ENCODE measurements at regions not wholly inside any gene's neighbourhood (a gene's known extent, or its start where the extent isn't known, plus 50 kb on each side); places are given as distances from the start of the nearest gene placed in this dataset.
"Not testable (repeated sequence)": the region's sequence is repeated elsewhere in the genome, so short reads cannot be mapped to it uniquely, and the experiment has no call there.

DNA sequence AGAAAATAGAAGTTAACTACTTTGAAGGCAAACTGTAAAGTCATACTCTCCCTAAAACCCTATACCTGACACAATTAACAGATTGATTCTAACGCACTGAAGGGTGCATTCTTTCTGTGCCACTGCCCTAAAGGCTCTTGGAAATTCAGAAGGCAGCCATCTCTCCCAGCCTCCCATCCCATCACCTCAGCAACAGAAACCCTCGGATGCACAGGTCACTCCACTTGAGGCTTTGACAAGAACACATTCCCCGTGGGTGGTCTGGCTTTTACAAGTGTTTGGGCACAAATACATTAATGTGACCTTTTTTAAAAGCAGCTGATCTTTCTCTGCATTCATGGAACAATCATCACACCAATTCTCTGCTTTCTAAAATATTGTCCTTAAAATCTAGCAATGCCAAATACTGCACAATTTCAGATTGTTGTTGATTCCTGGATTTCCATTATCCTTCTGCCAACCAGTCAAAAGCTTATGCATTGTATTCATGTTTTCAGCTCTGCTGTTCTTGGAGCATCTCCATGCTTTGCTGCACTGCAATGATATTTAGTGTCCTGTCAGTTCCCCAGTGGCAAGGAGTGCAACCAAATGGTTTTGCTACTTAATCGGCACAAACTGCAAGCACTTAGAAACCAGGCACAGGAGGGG, 175.6 kb downstream of the TMEM161B start:
- no peak for FAIRE-seq
- DNase-seq (ENCODE audit: low spot score) = no peak

DNA sequence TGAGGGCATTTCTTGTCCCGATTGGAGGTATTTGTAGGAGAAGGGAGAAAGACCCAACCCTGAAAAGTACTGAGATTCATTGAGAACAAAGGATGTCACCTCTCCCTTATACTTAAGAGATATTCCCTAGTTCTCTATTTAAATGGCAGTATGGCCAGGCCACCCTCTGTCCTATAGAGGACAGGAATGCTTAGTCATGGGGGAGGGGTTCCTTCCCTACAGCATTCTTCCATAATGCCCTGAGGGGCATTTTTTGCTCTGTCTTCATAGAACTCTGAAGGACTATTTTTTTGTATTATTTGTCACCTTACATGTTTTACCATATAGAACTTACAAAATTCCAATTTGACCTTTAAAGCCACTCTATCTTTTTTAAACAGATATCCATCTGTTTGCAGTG, 176.3 kb downstream of the TMEM161B start:
- no peak for DNase-seq (ENCODE audit: low spot score)
- no peak for FAIRE-seq

DNA sequence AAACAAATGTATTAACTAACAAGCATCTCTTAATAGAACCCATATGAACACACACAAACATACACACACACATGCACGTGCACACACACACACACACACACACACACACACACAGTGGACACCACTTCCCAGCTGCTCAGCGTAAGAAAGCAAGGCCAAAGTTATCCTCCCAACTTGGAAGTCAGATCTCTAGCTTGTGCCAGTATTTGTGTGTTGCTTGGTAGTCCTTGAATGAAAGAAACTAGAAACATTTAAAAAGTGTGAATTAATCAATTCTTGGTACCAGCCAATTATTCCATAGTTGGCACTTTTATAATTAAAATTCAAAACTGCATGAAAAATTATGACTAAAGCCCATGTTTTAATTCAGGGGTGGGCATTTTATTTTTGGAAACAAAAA, 178.1 kb downstream of the TMEM161B start:
- no peak for DNase-seq (ENCODE audit: low spot score)
- FAIRE-seq = no peak

DNA sequence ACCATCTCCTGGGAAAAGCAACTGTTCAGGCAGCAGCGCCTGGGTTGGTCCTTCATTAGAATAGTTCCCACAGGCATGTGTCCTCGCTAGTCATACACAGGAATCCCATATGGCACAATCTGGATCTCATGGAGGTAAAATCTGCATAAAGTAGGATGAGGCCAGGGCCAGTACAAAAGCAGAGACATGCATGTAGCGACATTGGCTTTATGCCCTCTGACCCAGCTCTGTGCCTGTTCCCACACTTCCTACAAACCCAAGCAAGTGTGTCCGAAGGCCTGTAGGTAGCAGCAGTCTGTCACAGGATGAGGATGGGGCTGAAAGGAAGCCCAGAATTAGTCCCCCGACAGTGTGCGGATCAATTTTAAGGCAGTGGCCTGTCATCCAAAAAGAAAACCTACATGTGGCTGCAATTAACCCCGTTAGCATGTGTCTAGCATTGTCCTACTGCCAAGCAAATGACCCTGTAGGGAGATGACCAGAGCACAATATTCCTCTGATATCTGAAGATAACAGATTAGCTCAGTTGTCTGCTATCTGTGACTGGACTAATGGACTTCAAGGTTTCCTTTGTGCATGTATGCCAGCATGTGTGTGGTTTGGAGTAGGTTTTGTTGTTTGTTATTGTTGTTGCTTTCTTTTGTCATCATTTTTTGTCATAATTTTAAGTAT, 178.8 kb downstream of the TMEM161B start:
- FAIRE-seq = no peak
- DNase-seq (ENCODE audit: low spot score) = no peak

DNA sequence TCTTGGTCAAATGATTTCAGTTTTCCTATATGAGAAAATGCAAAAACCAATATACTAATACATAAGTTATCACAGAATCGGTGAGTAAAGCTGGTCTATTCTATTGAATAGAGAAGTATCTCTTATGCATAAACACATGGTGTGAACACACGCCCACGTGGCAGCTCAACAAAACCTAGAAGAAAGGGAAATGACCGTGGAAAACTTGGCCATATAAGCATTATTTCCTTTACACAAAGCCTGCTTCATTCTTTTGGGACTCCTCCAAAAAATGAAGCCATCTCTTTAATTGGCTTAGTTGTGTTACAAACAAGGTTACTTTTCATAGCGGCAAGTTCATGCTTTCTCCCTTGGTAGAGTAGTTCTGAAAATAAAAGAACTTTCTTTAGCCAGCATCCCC, 183.2 kb downstream of the TMEM161B start:
- no peak for FAIRE-seq

DNA sequence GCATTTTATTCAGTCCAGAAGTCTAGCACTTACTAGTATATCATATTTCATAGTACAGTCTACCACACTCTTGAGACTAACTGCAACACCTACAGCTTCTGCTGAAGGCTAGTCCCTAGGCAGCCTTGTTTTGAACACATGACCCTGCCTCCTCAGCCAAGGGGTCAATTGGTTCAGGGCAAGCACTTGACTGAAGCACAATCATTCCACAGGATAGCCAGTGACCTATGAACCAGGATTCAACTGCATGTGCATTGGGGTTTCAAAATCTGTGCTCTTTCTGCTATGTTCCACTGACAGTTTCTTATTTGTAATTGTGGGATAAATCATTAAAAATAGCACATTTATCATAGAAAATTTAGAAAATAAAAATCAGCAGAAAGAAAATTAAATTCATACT, 186.8 kb downstream of the TMEM161B start:
- DNase-seq (ENCODE audit: low spot score) (no peak), FAIRE-seq (no peak)

More for the DNA sequence above, 183.2 kb downstream of the TMEM161B start:
- no peak for DNase-seq (ENCODE audit: low spot score)

DNA sequence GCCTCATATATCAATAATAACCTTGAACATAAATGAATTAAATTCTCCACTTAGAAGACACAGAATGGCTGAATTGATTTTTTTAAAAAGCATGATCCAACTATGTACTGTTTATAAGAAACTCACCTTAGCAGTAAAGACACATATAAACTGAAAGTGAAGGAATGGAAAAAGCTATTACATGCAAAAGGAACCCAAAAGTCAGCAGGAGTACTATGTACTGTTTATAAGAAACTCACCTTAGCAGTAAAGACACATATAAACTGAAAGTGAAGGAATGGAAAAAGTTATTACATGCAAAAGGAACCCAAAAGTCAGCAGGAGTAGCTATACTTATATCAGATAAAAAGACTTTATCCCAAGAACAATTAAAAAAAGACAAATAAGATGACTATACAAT, 204.8 kb downstream of the TMEM161B start:
- DNase-seq (ENCODE audit: low spot score) = no peak
- no peak for FAIRE-seq

DNA sequence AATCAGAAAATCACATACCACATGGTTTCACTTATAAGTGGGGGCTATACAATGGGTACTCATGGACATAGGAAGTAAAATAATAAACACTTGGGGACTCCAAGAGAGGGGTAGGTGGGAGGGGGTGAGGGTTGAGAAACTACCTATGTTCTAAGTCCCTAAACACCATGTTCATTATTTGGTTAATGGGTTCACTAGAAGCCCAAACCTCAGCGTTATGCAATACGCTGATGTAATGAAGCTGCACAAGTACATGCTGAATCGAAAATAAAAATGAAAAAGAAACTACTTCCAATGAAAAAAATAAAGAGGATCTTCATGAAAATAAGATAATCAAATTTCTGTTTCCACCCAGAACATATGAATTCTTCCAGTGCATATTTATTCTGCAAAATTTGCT, 208.5 kb downstream of the TMEM161B start:
- no peak for DNase-seq (ENCODE audit: low spot score)
- no peak for FAIRE-seq

DNA sequence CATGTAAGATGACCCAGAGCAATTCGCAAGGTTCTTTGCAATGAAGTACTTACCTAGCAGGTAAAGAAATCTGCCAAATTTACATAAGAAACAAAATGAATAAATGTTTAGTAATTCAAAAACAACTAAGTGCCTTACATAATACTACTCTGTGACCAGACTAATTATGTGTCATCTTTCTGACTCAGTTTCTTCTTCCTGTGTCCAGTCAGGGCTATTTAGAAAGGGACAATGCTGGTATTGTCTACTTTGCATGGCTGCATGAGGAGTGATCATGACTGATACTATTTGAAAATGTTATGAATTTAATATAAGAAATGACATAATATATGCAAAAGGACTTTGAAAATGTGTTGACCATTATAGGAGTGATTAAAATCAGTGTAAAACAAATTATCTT, 210.0 kb downstream of the TMEM161B start:
- FAIRE-seq (no peak), DNase-seq (ENCODE audit: low spot score) (no peak)

DNA sequence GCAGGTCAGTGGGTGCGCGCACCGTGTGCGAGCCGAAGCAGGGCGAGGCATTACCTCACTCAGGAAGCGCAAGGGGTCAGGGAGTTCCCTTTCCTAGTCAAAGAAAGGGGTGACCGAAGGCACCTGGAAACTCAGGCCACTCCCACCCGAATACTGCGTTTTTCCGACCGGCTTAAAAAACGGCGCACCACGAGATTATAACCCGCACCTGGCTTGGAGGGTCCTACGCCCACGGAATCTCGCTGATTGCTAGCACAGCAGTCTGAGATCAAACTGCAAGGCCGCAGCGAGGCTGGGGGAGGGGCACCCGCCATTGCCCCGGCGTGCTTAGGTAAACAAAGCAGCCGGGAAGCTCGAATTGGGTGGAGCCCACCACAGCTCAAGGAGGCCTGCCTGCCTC, 216.2 kb downstream of the TMEM161B start:
- FAIRE-seq; DNase-seq (ENCODE audit: low spot score): not testable (repeated sequence)

DNA sequence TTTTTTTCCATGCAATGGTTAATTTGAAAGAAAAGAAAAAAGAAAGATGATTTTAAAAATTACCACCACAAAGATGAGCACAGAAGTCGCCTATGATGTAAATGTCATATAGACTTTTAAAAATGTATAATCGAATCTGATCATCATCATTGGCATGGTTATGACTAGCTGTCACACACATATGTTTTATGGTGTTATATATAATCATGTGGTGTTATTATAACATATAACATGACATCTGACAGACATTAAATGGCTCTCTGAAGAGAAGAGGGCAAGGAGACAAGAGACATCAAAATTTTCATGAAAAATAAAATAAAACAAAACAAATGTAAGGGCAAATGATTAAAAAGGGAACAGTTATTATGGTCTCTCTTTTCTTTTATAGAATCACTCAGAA, 217.5 kb downstream of the TMEM161B start:
- DNase-seq (ENCODE audit: low spot score) (no peak), FAIRE-seq (no peak)

DNA sequence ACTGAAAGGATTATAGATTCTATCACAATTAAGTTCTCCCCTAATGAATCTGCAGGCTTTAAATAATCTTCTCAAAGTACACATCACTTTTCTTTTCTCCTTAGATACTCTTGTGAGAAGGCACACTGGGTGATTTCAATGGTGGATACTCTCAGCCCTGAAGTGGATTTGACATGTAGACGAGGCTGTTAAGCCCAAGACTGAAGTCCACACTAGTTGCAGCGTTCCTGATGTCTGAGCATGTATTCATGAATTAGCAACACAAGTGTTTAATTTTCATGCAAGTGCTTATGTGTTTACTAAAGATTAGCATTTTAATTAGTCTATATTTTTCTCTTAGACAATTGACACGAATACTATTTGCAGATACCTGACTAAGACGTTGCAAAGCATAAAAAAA, 218.9 kb downstream of the TMEM161B start:
- FAIRE-seq (no peak), DNase-seq (ENCODE audit: low spot score) (no peak)

DNA sequence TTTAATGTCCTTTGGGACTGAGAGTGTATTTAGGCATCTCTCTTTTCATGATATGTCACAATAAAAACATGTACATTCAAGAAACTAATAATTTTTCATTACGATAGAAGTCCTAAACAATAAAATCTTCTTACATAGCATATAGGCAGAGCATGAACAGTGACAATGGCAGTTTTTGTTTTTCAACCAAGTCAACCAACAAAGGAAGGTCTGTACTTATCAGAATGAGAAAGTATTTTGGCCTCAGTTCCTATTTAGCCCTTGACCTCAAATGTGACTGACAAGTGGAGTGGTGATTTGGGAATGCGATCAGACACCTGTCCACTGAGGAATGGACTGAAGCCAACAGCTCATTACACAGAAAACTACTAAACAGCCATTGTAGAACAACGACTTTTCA, 219.5 kb downstream of the TMEM161B start:
- no peak for DNase-seq (ENCODE audit: low spot score)
- no peak for FAIRE-seq

DNA sequence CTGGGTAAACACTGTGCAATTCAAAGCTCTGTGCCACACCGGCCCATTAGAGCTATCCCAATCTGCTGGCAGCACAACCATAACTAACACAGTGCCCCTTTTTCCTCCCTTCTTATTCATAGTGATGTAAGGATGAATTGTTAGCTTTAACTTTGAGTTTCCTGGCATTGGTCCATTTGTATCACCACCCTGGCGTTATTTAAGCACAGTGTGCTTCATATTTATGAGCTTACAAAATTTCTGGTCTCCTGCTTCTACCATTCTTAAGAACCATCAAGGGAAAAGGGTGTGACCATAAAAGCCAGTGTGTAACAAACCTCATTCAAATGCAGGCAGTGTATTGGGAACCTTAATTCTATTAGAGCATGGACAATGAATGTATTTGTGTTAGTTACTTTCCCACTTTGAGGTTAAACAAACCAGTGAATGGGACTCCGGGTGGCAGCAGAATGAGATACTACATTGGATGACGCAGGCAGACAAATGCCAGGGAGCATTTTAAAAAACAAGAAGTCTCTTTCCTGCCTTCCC, 222.6 kb downstream of the TMEM161B start:
- no peak for DNase-seq (ENCODE audit: low spot score)
- FAIRE-seq = no peak

DNA sequence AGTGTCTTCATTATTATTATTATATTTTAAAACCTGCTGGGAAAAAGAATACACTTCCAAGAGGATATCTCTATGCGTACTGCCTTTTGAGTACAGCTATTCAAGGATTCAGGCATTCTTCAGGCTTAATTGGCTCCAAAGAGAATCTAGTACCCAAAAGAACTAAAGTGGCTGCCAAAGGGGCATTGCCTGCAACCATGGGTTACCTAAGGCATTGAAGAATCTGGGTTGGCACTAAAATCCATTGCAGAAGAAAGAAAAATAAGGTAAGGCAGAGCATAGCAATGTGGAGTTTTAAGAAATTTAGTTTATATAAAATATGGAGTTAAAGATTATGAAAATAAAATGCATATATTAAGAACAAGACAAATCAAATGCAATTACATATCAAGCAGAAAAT, 223.5 kb downstream of the TMEM161B start:
- FAIRE-seq (no peak), DNase-seq (ENCODE audit: low spot score) (no peak)

DNA sequence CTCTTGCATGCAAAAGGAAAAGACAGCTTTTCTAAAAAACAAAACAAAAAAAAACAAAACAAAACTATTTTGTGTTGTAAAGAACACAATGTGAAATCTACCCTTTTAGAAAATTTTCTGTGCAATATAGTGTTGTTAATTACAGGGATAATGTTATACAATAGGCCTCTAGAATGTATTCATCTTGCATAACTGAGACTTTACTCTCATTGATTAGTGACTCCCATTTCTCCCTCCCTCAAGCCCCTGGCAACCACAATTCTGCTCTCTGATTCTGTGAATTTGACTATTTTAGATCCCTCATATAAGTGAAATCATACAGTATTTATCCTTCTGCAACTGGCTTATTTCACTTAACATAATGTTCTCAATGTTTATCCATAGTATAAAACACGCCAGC, 234.1 kb downstream of the TMEM161B start:
- DNase-seq (ENCODE audit: low spot score) (no peak), FAIRE-seq (no peak)

DNA sequence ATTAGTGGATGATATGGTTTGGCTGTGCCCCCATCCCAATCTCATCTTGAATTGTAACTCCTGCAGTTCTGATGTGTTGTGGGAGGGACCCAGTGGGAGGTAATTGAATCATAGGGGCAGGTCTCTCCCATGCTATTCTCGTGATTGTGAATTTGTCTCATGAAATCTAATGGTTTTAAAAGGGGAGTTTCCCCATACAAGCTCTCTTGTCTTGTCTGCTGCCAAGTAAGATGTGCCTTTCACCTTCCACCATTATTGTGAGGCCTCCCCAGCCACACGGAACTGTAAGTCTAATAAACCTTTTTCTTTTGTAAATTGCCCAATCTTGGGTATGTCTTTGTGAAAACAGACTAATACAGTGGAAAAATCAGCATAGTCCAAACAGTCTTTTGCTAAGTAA, 235.5 kb downstream of the TMEM161B start:
- no peak for DNase-seq (ENCODE audit: low spot score)
- no peak for FAIRE-seq

DNA sequence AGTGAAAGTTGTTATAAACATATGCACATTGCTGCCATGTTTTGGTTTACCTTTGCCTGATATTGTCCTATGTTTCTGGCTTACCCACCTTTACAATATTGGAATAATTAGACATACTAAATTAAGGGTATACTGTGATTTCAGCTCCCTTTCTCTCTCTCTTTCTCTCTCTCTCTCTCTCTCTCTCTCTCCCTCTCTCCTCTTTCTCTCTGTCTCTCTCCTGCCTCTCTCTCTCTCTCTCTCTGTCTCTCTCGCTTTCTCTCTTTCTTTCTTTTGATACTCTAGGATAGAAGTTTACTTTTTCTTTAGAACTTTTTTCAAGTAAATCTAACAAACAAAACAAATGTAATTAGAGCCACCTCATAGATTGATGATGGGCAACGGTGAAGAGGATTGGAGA, 239.6 kb downstream of the TMEM161B start:
- no peak for DNase-seq (ENCODE audit: low spot score)
- FAIRE-seq = no peak

DNA sequence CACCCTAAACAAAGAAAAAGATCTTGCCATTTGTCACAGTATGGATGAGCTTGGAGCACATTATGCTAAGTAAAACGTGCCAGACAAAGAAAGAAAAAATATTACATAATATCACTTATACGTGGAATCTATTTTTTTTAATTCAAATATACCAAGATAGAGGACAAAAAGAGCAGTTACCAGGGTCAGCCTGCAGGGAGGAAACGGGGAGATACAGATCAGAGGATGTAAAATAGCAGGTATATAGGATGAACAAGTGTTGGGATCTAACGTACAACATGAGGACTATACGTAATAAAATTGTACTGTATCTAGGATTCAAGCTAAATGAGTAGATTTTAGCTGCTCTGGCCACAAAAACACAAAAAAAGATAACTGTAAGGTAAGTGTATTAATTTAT, 247.5 kb downstream of the TMEM161B start:
- FAIRE-seq = no peak
- no peak for DNase-seq (ENCODE audit: low spot score)

DNA sequence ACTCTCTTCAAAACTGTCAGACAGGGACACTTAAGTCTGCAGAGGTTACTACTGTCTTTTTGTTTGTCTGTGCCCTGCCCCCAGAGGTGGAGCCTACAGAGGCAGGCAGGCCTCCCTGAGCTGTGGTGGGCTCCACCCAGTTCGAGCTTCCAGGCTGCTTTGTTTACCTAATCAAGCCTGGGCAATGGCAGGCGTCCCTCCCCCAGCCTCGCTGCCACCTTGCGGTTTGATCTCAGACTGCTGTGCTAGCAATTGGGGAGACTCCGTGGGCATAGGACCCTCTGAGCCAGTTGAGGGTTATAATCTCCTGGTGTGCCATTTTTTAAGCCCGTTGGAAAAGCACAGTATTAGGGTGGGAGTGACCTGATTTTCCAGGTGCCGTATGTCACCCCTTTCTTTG, 253.7 kb downstream of the TMEM161B start:
- DNase-seq (ENCODE audit: low spot score); FAIRE-seq: not testable (repeated sequence)

DNA sequence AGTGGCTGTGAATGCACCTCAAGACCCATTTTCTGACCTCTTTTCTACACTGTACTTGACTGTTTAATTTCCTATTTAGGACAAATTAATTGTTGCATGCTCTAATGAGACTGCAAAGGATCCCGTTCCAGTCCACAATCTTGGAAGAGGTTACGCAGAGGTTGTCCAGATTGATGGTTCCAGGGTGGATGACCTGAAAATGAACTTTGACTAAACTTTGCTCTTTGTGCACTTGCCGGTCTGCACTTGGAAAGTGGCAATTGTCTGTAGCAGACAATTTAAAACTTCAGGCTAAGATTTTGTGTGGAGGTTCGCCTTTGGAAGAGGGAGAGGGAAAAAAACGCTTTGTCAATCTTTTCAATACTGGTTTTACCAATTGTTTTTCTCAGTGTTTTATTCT, 267.8 kb downstream of the TMEM161B start:
- DNase-seq (ENCODE audit: low spot score) = no peak
- FAIRE-seq = no peak

DNA sequence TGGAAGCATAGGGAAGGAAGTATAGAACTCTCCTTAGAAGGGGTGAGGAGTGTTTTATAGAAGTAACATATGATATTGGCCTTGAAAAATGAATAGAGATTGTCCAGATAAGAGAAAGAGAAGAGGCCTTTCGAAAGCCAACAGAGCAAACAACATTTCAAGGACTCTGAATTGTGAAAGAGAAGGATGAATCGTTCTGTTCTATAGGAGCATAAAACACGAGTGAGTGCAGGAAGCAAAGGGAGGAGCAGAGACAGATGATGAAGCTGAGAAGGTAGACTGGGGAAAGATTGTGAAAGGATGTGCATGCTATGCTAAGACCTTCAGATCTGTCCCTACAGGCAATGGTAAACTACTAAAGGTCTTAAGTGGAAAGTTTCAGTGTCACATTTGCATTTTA, 271.0 kb downstream of the TMEM161B start:
- DNase-seq (ENCODE audit: low spot score) (no peak), FAIRE-seq (no peak)

DNA sequence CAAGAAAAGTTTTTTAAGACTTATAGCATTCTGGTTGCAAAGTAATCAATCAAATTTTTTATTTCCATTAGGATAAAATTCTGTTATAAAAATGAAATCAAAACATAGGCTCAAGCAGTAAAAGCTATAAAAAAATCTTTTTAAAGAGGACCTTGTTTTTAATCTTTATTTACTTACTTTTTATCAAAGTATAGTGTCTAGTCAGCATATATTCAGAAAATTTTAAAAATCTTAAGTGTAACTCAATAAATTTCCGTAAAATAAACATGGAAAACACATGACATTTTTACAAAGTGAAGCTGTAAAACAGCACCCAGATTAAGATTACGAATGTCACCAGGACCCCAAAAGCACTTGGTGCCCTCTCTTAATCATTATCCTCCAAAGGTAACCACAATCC, 302.4 kb downstream of the TMEM161B start:
- DNase-seq (ENCODE audit: low spot score) (no peak), FAIRE-seq (no peak)

All from RCC 7860 (cell line).